ENCODE measurements at regions not wholly inside any gene's neighbourhood (a gene's known extent, or its start where the extent isn't known, plus 50 kb on each side); places are given as distances from the start of the nearest gene placed in this dataset.

- H4K20me1 ChIP-seq (ENCODE audit: control insufficient read depth, extremely low read depth, insufficient read depth, low read length): no peaks in the 10 kb centered on the region
- DNase-seq (ENCODE audit: low read depth in 2 of 2): no peak
- H3K27ac ChIP-seq (ENCODE audit: insufficient read depth, low read length): no peak overlapping the region
- H3K4me3 ChIP-seq (replicated peaks in 1 of 4; ENCODE audit: control extremely low read depth in 1 of 4, insufficient read depth in 1 of 4, low read depth in 3 of 4, low read length in 4 of 4): no peak overlapping the region
- H3K36me3 ChIP-seq (ENCODE audit: control insufficient read depth, insufficient read depth, low read length): no peaks in the 10 kb centered on the region
- H3K27me3 ChIP-seq (ENCODE audit: control insufficient read depth, insufficient read depth, low read length): no peaks in the 10 kb centered on the region
- H3K79me2 ChIP-seq (ENCODE audit: control insufficient read depth, insufficient read depth, low read length): no peaks in the 10 kb centered on the region
- no peak overlapping the region for H3K4me2 ChIP-seq (ENCODE audit: extremely low read depth, insufficient read depth, low read length)
- no peaks in the 10 kb centered on the region for H3K9me3 ChIP-seq (ENCODE audit: control insufficient read depth, insufficient read depth, low read depth, low read length)
- no peaks in the 10 kb centered on the region for H3K4me1 ChIP-seq (ENCODE audit: control insufficient read depth, extremely low read depth, insufficient read depth, low read length)
- TF ChIP-seq CTCF (conservative IDR thresholded peaks at IDR 0.05 in 1 of 2, IDR thresholded peaks at IDR 0.05 in 1 of 2; ENCODE audit: low read depth in 1 of 2, low read length in 2 of 2) (no peak), EZH2 (IDR thresholded peaks at IDR 0.05; ENCODE audit: low read length, missing control alignments) (no peak)
- H3K9ac ChIP-seq (ENCODE audit: insufficient read depth, low read length): no peak overlapping the region
- H2AFZ ChIP-seq (ENCODE audit: low read length): no peak overlapping the region
These were observed 198.6 kb upstream of the ESRRG start for GRCh38 chr1:216921866-216922265.

- Histone ChIP-seq H3K4me2 (ENCODE audit: extremely low read depth, insufficient read depth, low read length) (no peak overlapping the region), H3K9me3 (ENCODE audit: control insufficient read depth, insufficient read depth, low read depth, low read length) (no peaks in the 10 kb centered on the region), H3K4me3 (replicated peaks in 1 of 4; ENCODE audit: control extremely low read depth in 1 of 4, insufficient read depth in 1 of 4, low read depth in 3 of 4, low read length in 4 of 4) (no peak overlapping the region), H4K20me1 (ENCODE audit: control insufficient read depth, extremely low read depth, insufficient read depth, low read length) (no peaks in the 10 kb centered on the region), H3K27ac (ENCODE audit: insufficient read depth, low read length) (no peak overlapping the region), H3K9ac (ENCODE audit: insufficient read depth, low read length) (no peak overlapping the region), H2AFZ (ENCODE audit: low read length) (no peak overlapping the region), H3K79me2 (ENCODE audit: control insufficient read depth, insufficient read depth, low read length) (no peaks in the 10 kb centered on the region), H3K36me3 (ENCODE audit: control insufficient read depth, insufficient read depth, low read length) (no peaks in the 10 kb centered on the region), H3K27me3 (ENCODE audit: control insufficient read depth, insufficient read depth, low read length) (no peaks in the 10 kb centered on the region), H3K4me1 (ENCODE audit: control insufficient read depth, extremely low read depth, insufficient read depth, low read length) (no peaks in the 10 kb centered on the region)
- TF ChIP-seq EZH2 (IDR thresholded peaks at IDR 0.05; ENCODE audit: low read length, missing control alignments) (no peak), CTCF (conservative IDR thresholded peaks at IDR 0.05 in 1 of 2, IDR thresholded peaks at IDR 0.05 in 1 of 2; ENCODE audit: low read depth in 1 of 2, low read length in 2 of 2) (no peak)
- no peak for DNase-seq (ENCODE audit: low read depth in 2 of 2)
These were observed 196.1 kb upstream of the ESRRG start for GRCh38 chr1:216919060-216919970.

- Histone ChIP-seq H3K27ac (ENCODE audit: insufficient read depth, low read length) (no peak overlapping the region), H3K9me3 (ENCODE audit: control insufficient read depth, insufficient read depth, low read depth, low read length) (no peaks in the 10 kb centered on the region), H3K36me3 (ENCODE audit: control insufficient read depth, insufficient read depth, low read length) (no peaks in the 10 kb centered on the region), H3K4me2 (ENCODE audit: extremely low read depth, insufficient read depth, low read length) (no peak overlapping the region), H3K9ac (ENCODE audit: insufficient read depth, low read length) (no peak overlapping the region), H2AFZ (ENCODE audit: low read length) (no peak overlapping the region), H3K79me2 (ENCODE audit: control insufficient read depth, insufficient read depth, low read length) (no peaks in the 10 kb centered on the region), H3K4me3 (replicated peaks in 1 of 4; ENCODE audit: control extremely low read depth in 1 of 4, insufficient read depth in 1 of 4, low read depth in 3 of 4, low read length in 4 of 4) (no peak overlapping the region), H3K27me3 (ENCODE audit: control insufficient read depth, insufficient read depth, low read length) (no peaks in the 10 kb centered on the region), H3K4me1 (ENCODE audit: control insufficient read depth, extremely low read depth, insufficient read depth, low read length) (no peaks in the 10 kb centered on the region), H4K20me1 (ENCODE audit: control insufficient read depth, extremely low read depth, insufficient read depth, low read length) (no peaks in the 10 kb centered on the region)
- TF ChIP-seq EZH2 (IDR thresholded peaks at IDR 0.05; ENCODE audit: low read length, missing control alignments) (no peak), CTCF (conservative IDR thresholded peaks at IDR 0.05 in 1 of 2, IDR thresholded peaks at IDR 0.05 in 1 of 2; ENCODE audit: low read depth in 1 of 2, low read length in 2 of 2) (no peak)
- DNase-seq (ENCODE audit: low read depth in 2 of 2): no peak
These were observed 193.7 kb upstream of the ESRRG start for GRCh38 chr1:216916890-216917438.

Measured in fibroblast of lung (primary cell).